BLaER1 (cell line): ENCODE measurements at regions not wholly inside any gene's neighbourhood (a gene's known extent, or its start where the extent isn't known, plus 50 kb on each side); places are given as distances from the start of the nearest gene placed in this dataset.
"Not testable (repeated sequence)": the region's sequence is repeated elsewhere in the genome, so short reads cannot be mapped to it uniquely, and the experiment has no call there.

Experiments used
- H3K27ac ChIP-seq: shearing (Covaris generic); formaldehyde crosslinking; 2 replicates; pipeline ENCODE4 v1.8.1; 2022
- H3K27me3 ChIP-seq: shearing (Covaris generic); formaldehyde crosslinking; 2 replicates; pipeline ENCODE4 v1.8.1; 2022
- H3K36me3 ChIP-seq: shearing (Covaris generic); formaldehyde crosslinking; 2 replicates; pipeline ENCODE4 v1.8.1; 2022
- H3K4me1 ChIP-seq: shearing (Covaris generic); formaldehyde crosslinking; 2 replicates; pipeline ENCODE4 v1.8.1; 2022
- H3K4me2 ChIP-seq: shearing (Covaris generic); formaldehyde crosslinking; 2 replicates; pipeline ENCODE4 v1.8.1; 2022
- H3K4me3 ChIP-seq: shearing (Covaris generic); formaldehyde crosslinking; 2 replicates; pipeline ENCODE4 v1.8.1; 2022
- H3K9ac ChIP-seq: shearing (Covaris generic); formaldehyde crosslinking; 2 replicates; pipeline ENCODE4 v1.8.1; 2022
- H3K9me3 ChIP-seq: shearing (Covaris generic); formaldehyde crosslinking; 2 replicates; pipeline ENCODE4 v1.8.1; 2022
- H4K20me1 ChIP-seq: shearing (Covaris generic); formaldehyde crosslinking; 2 replicates; pipeline ENCODE4 v1.8.1; 2022
- Cebpa-rat ChIP-seq: shearing (Covaris generic); IDR thresholded peaks from 2 replicates; pipeline ENCODE4 v1.8.1; 2022

DNA sequence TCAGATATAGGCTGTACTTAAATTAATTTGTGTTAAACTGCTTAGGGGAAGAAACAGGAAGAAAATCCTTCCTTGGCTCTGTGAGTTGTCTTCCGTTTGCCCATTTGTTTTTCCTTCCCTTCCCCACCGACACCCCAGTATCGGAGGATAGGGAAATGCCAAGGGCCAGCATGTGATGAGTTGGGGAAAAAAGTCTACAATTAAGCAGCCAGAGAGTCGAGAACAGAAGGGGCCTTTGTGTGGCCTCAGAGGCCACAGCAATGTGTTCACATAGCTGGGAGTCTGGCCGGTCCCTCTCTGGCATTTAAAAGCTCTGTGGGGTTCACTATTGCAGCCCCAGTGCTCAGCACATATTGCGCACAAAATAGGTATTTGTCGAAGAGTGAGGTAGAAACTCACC lies 489.3 kb downstream of the MATN1 start:
- Histone ChIP-seq H3K27me3 (no peaks in the 10 kb centered on the region), H3K27ac (no peak overlapping the region), H3K4me1 (peaks cover 25% of the 10 kb centered on the region), H3K4me3 (no peak overlapping the region), H3K9ac (no peak overlapping the region), H3K4me2 (peak overlapping the region; percentile 38; the same call in 1 of the 2 replicates), H3K36me3 (no peaks in the 10 kb centered on the region), H3K9me3 (peaks cover 5% of the 10 kb centered on the region; the same call in 1 of the 2 replicates), H4K20me1 (no peaks in the 10 kb centered on the region)
- no peak for TF ChIP-seq Cebpa-rat

- peaks cover 31% of the 10 kb centered on the region for H3K4me1 ChIP-seq
- no peaks in the 10 kb centered on the region for H4K20me1 ChIP-seq
- no peak overlapping the region for H3K4me2 ChIP-seq
- no peaks in the 10 kb centered on the region for H3K27me3 ChIP-seq
- H3K9me3 ChIP-seq: peaks cover 1% of the 10 kb centered on the region; the same call in 1 of the 2 replicates
- TF ChIP-seq Cebpa-rat: no peak
- H3K9ac ChIP-seq: no peak overlapping the region
- H3K36me3 ChIP-seq: no peaks in the 10 kb centered on the region
- H3K4me3 ChIP-seq: no peak overlapping the region
- H3K27ac ChIP-seq: no peak overlapping the region
Observed at GRCh38 chr1:30232288-30232899, 491.0 kb downstream of the MATN1 start.

GRCh38 chr1:30229960-30230359 lies 493.4 kb downstream of the MATN1 start:
- Histone ChIP-seq H3K27ac (no peak overlapping the region), H3K4me3 (no peak overlapping the region), H3K4me2 (no peak overlapping the region), H3K36me3 (no peaks in the 10 kb centered on the region), H3K9ac (no peak overlapping the region), H4K20me1 (no peaks in the 10 kb centered on the region), H3K4me1 (peaks cover 28% of the 10 kb centered on the region), H3K27me3 (no peaks in the 10 kb centered on the region), H3K9me3 (no peaks in the 10 kb centered on the region)
- no peak for TF ChIP-seq Cebpa-rat

DNA sequence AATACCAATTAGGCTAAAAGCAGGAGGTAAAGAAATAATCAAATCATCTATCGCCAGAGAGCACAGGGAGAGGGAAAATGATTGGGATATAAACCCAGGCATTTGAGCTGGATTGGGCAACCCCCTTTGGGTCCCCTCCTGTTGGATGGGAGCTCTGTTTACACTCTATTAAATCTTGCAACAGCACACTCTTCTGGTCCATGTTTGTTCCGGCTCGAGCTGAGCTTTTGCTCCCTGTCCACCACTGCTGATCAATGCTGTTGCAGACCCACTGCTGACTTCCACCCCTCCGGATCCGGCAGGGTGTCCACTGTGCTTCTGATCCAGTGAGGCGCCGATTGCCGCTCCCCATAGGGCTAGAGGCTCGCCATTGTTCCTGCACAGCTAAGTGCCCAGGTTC lies 493.8 kb downstream of the MATN1 start:
- no peaks in the 10 kb centered on the region for H3K9me3 ChIP-seq
- H4K20me1 ChIP-seq: no peaks in the 10 kb centered on the region
- H3K36me3 ChIP-seq: no peaks in the 10 kb centered on the region
- H3K27me3 ChIP-seq: no peaks in the 10 kb centered on the region
- H3K4me2 ChIP-seq: no peak overlapping the region
- H3K27ac ChIP-seq: no peak overlapping the region
- peaks cover 28% of the 10 kb centered on the region for H3K4me1 ChIP-seq
- no peak for TF ChIP-seq Cebpa-rat
- no peak overlapping the region for H3K4me3 ChIP-seq
- H3K9ac ChIP-seq: no peak overlapping the region

DNA sequence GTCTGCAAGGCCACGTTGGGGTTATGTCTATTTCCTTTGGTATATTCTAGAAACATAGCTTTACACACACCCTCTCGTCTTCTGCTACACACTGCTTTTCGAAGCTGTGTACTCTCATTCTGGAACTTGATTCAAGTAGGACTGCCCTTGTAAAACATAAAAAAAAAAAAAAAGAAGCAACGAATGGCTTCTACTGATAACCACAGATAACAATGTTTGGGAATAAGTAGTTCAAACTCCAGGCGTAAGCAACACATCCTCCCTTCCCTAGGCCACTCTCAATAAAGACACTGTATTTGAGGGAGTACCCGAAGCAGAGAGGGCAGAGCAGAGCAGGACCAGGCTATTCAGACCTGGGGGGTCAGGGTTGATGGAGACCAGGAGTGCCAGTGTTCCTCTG lies 496.7 kb downstream of the MATN1 start:
- Histone ChIP-seq H3K9me3 (no peaks in the 10 kb centered on the region), H4K20me1 (no peaks in the 10 kb centered on the region), H3K36me3 (no peaks in the 10 kb centered on the region), H3K27ac (no peak overlapping the region), H3K9ac (no peak overlapping the region), H3K4me2 (no peak overlapping the region), H3K27me3 (no peaks in the 10 kb centered on the region), H3K4me1 (peaks cover 38% of the 10 kb centered on the region), H3K4me3 (no peak overlapping the region)
- TF ChIP-seq Cebpa-rat: no peak

- H3K27me3 ChIP-seq: no peaks in the 10 kb centered on the region
- TF ChIP-seq Cebpa-rat: no peak
- H3K27ac ChIP-seq: no peak overlapping the region
Observed at GRCh38 chr1:30225357-30225756, 498.0 kb downstream of the MATN1 start.

DNA sequence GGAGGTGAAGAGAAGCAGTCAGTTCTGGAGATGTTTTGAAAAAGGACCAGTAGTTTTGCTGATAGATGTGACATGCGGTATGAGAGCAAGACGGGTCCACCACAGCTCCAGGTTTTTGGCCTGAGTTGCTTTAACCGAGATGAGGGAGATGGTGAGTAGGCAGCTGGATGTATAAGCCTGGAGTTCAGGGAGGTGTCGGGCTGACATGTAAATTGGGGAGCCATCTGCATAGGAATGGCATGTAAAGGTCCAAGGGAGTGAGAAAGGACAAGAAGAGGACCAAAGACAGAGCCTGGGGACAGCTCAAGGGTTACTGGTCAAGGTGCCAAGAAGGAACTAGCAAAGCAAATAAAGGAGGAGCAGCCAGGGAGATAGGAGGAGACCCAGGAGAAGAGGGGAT lies 503.7 kb downstream of the MATN1 start:
- Histone ChIP-seq H3K4me2 (no peak overlapping the region), H3K9ac (no peak overlapping the region), H4K20me1 (no peaks in the 10 kb centered on the region), H3K36me3 (no peaks in the 10 kb centered on the region), H3K4me1 (peaks cover 18% of the 10 kb centered on the region), H3K9me3 (no peaks in the 10 kb centered on the region), H3K4me3 (no peak overlapping the region), H3K27me3 (no peaks in the 10 kb centered on the region), H3K27ac (no peak overlapping the region)
- TF ChIP-seq Cebpa-rat: no peak

More at GRCh38 chr1:30225357-30225756, 498.0 kb downstream of the MATN1 start:
- Histone ChIP-seq H4K20me1 (no peaks in the 10 kb centered on the region), H3K4me2 (peak overlapping the region; percentile 66), H3K9ac (no peak overlapping the region), H3K4me3 (no peak overlapping the region), H3K9me3 (no peaks in the 10 kb centered on the region), H3K36me3 (no peaks in the 10 kb centered on the region), H3K4me1 (peaks cover 38% of the 10 kb centered on the region)

DNA sequence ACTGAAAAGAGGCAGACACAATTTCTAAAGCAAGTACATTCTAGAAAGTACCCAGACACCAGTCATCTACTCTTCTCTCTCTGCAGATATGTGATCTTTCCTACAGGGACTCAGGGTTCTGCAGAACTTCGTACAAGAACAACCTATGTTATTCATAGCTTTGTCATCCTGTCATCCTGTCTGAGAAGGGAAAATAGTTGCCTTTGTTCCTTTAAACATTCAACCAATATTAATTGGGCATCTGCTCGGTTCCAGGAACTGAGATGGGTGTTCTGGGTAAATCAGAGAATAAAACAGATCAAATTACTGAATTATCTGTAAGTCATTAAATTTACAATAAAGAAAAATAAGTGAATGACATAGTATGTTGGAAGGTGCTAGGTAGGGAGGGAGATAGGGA lies 504.9 kb downstream of the MATN1 start:
- Histone ChIP-seq H3K4me3 (no peak overlapping the region), H3K27me3 (no peaks in the 10 kb centered on the region), H3K36me3 (no peaks in the 10 kb centered on the region)

DNA sequence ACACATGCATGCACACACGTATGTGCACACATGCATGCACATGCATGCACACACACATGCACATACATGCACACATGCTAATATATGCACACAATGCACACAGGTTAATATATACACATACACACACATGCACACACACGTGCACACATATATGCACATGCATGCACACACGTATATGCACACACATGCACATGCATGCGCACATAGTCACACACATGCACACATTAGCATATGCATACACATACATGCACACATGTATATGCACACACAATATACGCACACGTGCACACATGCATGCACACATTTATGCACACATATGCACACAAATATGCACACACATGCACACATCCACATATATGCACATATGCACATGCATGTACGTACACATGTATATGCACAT lies 506.8 kb downstream of the MATN1 start:
- no peak overlapping the region for H3K9ac ChIP-seq
- no peaks in the 10 kb centered on the region for H3K27me3 ChIP-seq
- no peak for TF ChIP-seq Cebpa-rat
- H3K4me2 ChIP-seq: no peak overlapping the region
- no peaks in the 10 kb centered on the region for H4K20me1 ChIP-seq
- H3K4me1 ChIP-seq: no peaks in the 10 kb centered on the region
- no peaks in the 10 kb centered on the region for H3K36me3 ChIP-seq
- H3K4me3 ChIP-seq: no peak overlapping the region
- H3K9me3 ChIP-seq: no peaks in the 10 kb centered on the region
- H3K27ac ChIP-seq: no peak overlapping the region

More for the DNA sequence above, 504.9 kb downstream of the MATN1 start:
- Histone ChIP-seq H3K27ac (no peak overlapping the region), H3K9ac (no peak overlapping the region), H4K20me1 (no peaks in the 10 kb centered on the region), H3K9me3 (no peaks in the 10 kb centered on the region), H3K4me2 (no peak overlapping the region), H3K4me1 (peaks cover 5% of the 10 kb centered on the region)
- TF ChIP-seq Cebpa-rat: no peak

DNA sequence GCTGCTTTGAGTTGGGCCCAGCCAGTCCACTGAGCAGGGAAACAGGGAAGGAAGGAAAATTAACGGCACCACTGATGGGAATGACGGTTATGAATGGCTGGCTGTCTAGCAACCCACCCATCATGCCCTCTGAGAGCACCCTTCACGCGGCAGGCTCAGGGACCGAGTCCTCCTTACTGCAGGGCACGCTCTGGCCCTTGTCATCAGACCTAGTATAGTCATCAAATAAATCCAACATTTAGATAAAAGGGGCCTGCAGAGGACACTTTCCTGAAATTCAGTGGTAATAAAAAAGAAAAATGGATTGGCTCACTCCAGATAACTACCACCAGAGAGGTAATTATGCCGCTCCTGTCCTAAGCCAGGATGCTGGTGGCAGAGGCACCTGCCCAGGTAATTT lies 509.4 kb downstream of the MATN1 start:
- H3K36me3 ChIP-seq: no peaks in the 10 kb centered on the region
- no peak overlapping the region for H3K27ac ChIP-seq
- H4K20me1 ChIP-seq: no peaks in the 10 kb centered on the region
- H3K27me3 ChIP-seq: no peaks in the 10 kb centered on the region
- no peak for TF ChIP-seq Cebpa-rat
- no peak overlapping the region for H3K4me2 ChIP-seq
- H3K4me3 ChIP-seq: no peak overlapping the region
- H3K4me1 ChIP-seq: no peaks in the 10 kb centered on the region
- no peak overlapping the region for H3K9ac ChIP-seq
- no peaks in the 10 kb centered on the region for H3K9me3 ChIP-seq

DNA sequence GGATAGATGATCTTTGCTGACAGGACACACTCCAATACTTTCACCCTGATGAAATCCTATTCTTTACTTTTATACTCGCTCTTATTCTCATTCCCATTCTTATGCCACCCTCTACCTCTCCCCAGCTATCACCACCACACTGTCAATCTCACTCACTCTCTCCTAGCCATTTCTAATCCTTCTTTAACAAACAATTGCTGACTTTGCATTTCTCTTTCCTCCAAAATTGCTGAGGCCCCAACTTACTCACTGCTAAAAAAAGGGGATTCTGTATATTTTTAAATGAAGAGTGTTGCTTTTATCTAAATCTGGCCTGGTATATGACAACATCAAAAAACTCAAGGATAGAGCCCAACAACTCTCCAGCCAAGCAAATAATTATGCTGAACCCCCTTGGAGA lies 515.4 kb downstream of the MATN1 start:
- H3K4me2 ChIP-seq, H4K20me1 ChIP-seq, H3K27me3 ChIP-seq, H3K4me3 ChIP-seq, H3K9ac ChIP-seq, H3K27ac ChIP-seq, H3K9me3 ChIP-seq, H3K4me1 ChIP-seq, H3K36me3 ChIP-seq: not testable (repeated sequence)

- not testable (repeated sequence) for H3K4me2 ChIP-seq, H3K4me3 ChIP-seq, H3K36me3 ChIP-seq, H3K27me3 ChIP-seq, H3K9ac ChIP-seq, H3K27ac ChIP-seq, H4K20me1 ChIP-seq, H3K4me1 ChIP-seq, H3K9me3 ChIP-seq
Observed at GRCh38 chr1:30206631-30207030, 516.8 kb downstream of the MATN1 start.

DNA sequence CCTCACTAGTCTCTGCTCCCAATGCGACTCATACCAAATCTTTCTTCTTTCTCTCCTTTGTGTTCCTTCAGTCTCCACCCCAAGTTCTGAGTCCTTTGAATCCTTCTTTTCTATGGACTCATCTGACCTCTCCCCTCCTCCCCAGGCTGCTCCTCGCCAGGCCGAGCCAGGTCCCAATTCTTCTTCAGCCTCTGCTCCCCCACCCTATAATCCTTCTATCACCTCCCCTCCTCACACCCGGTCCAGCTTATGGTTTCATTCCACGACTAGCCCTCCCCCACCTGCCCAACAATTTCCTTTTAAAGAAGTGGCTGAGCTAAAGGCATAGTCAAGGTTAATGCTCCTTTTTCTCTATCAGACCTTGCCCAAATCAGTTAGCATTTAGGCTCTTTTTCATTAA lies 518.5 kb downstream of the MATN1 start:
- not testable (repeated sequence) for H3K4me2 ChIP-seq, H3K4me1 ChIP-seq, H3K9ac ChIP-seq, H3K27ac ChIP-seq, H4K20me1 ChIP-seq, H3K27me3 ChIP-seq, H3K4me3 ChIP-seq, H3K36me3 ChIP-seq
- peaks cover 15% of the 10 kb centered on the region for H3K9me3 ChIP-seq
